Mesenchymal stem cell (in vitro differentiated cells and primary cell): ENCODE measurements at regions not wholly inside any gene's neighbourhood (a gene's known extent, or its start where the extent isn't known, plus 50 kb on each side); places are given as distances from the start of the nearest gene placed in this dataset.

Experiments used
- DNase-seq: peaks from one replicate; pipeline ENCODE4 v3.0.0-alpha.2; 2013
- H2AFZ ChIP-seq: one replicate; pipeline ENCODE4 v1.6.1; 2013; ENCODE audit warnings: low read depth, mild to moderate bottlenecking, control low read depth, inconsistent platforms, low read length, moderate library complexity
- H2AK5ac ChIP-seq: 2 replicates; pipeline ENCODE4 v1.6.1; 2013; ENCODE audit warnings: low read length, moderate library complexity, mild to moderate bottlenecking, inconsistent platforms; ENCODE audit not compliant: severe bottlenecking
- H2BK120ac ChIP-seq: one replicate; pipeline ENCODE4 v1.6.1; 2013; ENCODE audit warnings: low read depth, mild to moderate bottlenecking, inconsistent platforms, low read length, moderate library complexity
- H2BK12ac ChIP-seq, 2 experiments: one replicate each; pipeline ENCODE4 v1.6.1; 2013; ENCODE audit warnings: inconsistent platforms in 2 of 2, low read length in 2 of 2, mild to moderate bottlenecking in 2 of 2, moderate library complexity in 2 of 2, control low read depth in 1 of 2
- H2BK15ac ChIP-seq: one replicate; pipeline ENCODE4 v1.6.1; 2013; ENCODE audit warnings: mild to moderate bottlenecking, low read depth, inconsistent platforms; ENCODE audit not compliant: poor library complexity, severe bottlenecking
- H2BK5ac ChIP-seq: 2 replicates; pipeline ENCODE4 v1.6.1; 2013; ENCODE audit warnings: low read depth, mild to moderate bottlenecking, low read length, control low read depth, inconsistent platforms; ENCODE audit not compliant: poor library complexity, severe bottlenecking
- H3K14ac ChIP-seq, 2 experiments: one replicate each; pipeline ENCODE4 v1.6.1; 2013; ENCODE audit warnings: inconsistent platforms in 2 of 2, low read length in 2 of 2, control low read depth in 1 of 2, mild to moderate bottlenecking in 1 of 2, moderate library complexity in 1 of 2
- H3K18ac ChIP-seq, 2 experiments: one replicate each; pipeline ENCODE4 v1.6.1; 2013; ENCODE audit warnings: inconsistent platforms in 2 of 2, low read length in 2 of 2, control low read depth in 1 of 2, low read depth in 1 of 2, mild to moderate bottlenecking in 1 of 2
- H3K23ac ChIP-seq, 2 experiments: one replicate each; pipeline ENCODE4 v1.6.1; 2013; ENCODE audit warnings: inconsistent platforms in 2 of 2, low read length in 2 of 2, mild to moderate bottlenecking in 2 of 2, moderate library complexity in 2 of 2, control low read depth in 1 of 2
- H3K27ac ChIP-seq: 2 replicates; pipeline ENCODE4 v1.5.1; 2013; ENCODE audit warnings: mild to moderate bottlenecking, moderate library complexity, low read length, control low read depth, inconsistent platforms; ENCODE audit not compliant: poor library complexity, severe bottlenecking
- H3K27me3 ChIP-seq, 2 experiments: 2 replicates each; pipeline versions ENCODE4 v1.6.1 to v1.7.0; 2013; ENCODE audit warnings: low read length in 2 of 2, mild to moderate bottlenecking in 2 of 2, moderate library complexity in 2 of 2, control low read depth in 1 of 2, inconsistent platforms in 1 of 2; ENCODE audit not compliant: control insufficient read depth in 1 of 2, insufficient read depth in 1 of 2
- H3K36me3 ChIP-seq, 2 experiments: 2 replicates each; pipeline versions ENCODE4 v1.6.1 to v1.7.0; 2013; ENCODE audit warnings: low read length in 2 of 2, control low read depth in 1 of 2, inconsistent platforms in 1 of 2, low read depth in 1 of 2, mild to moderate bottlenecking in 1 of 2; ENCODE audit not compliant: insufficient read depth in 2 of 2, control insufficient read depth in 1 of 2
- H3K4ac ChIP-seq, 2 experiments: one replicate each; pipeline ENCODE4 v1.6.1; 2013; ENCODE audit warnings: inconsistent platforms in 2 of 2, low read length in 2 of 2, mild to moderate bottlenecking in 2 of 2, moderate library complexity in 2 of 2, control low read depth in 1 of 2, low read depth in 1 of 2
- H3K4me1 ChIP-seq: 2 replicates; pipeline ENCODE4 v1.6.1; 2013; ENCODE audit warnings: low read depth, low read length, control low read depth; ENCODE audit not compliant: control insufficient read depth, insufficient read depth
- H3K4me2 ChIP-seq: 2 replicates; pipeline ENCODE4 v1.6.1; 2013; ENCODE audit warnings: low read length, mild to moderate bottlenecking, inconsistent platforms; ENCODE audit not compliant: poor library complexity, severe bottlenecking
- H3K4me3 ChIP-seq, 2 experiments: 2 replicates each; pipeline versions ENCODE4 v1.5.1 to v1.7.0; 2013; ENCODE audit warnings: low read length in 2 of 2, mild to moderate bottlenecking in 2 of 2, control low read depth in 1 of 2, low read depth in 1 of 2; ENCODE audit not compliant: insufficient read depth in 1 of 2
- H3K79me1 ChIP-seq: replicated peaks from 2 replicates; pipeline ENCODE4 v1.6.1; 2013; ENCODE audit warnings: mild to moderate bottlenecking, control low read depth, low read length, inconsistent platforms; ENCODE audit not compliant: poor library complexity, severe bottlenecking
- H3K9ac ChIP-seq: 2 replicates; pipeline ENCODE4 v1.7.0; 2013; ENCODE audit warnings: mild to moderate bottlenecking, low read length, moderate library complexity
- H3K9me3 ChIP-seq: 2 replicates; pipeline ENCODE4 v1.7.0; 2013; ENCODE audit warnings: mild to moderate bottlenecking, low read length; ENCODE audit not compliant: control insufficient read depth
- H4K8ac ChIP-seq: one replicate; pipeline ENCODE4 v1.6.1; 2013; ENCODE audit warnings: inconsistent platforms, mild to moderate bottlenecking, low read length, moderate library complexity
- H4K91ac ChIP-seq: one replicate; pipeline ENCODE4 v1.6.1; 2013; ENCODE audit warnings: mild to moderate bottlenecking, low read length, inconsistent platforms
- WGBS: methylation state at CpG from one replicate; pipeline ENCODE4 v1.1.7; 2013; ENCODE audit warnings: mixed read lengths; 5-methylcytosine and 5-hydroxymethylcytosine counted together

GRCh38 chr18:75785206-75785605, 357.7 kb upstream of the SMIM21 start:
- Histone ChIP-seq H4K91ac (no peak overlapping the region), H2AK5ac (no peak overlapping the region), H3K27me3 (peaks cover 0 to 21% of the 10 kb centered on the region in 2 experiments), H3K18ac (no peak overlapping the region), H2BK12ac (no peak overlapping the region), H3K4ac (no peak overlapping the region), H2BK5ac (no peak overlapping the region), H2BK120ac (no peak overlapping the region), H3K4me3 (no peak overlapping the region), H3K9ac (no peak overlapping the region), H3K36me3 (no peaks in the 10 kb centered on the region), H2AFZ (no peak overlapping the region), H3K14ac (no peak overlapping the region), H3K4me1 (no peaks in the 10 kb centered on the region), H3K23ac (no peak overlapping the region), H4K8ac (no peak overlapping the region), H3K4me2 (no peak overlapping the region), H3K9me3 (no peaks in the 10 kb centered on the region), H2BK15ac (no peak overlapping the region), H3K27ac (no peak overlapping the region), H3K79me1 (no peaks in the 10 kb centered on the region)
- DNase-seq: no peak
- 80% methylated on average over 1 of the region's 2 CpGs for WGBS

GRCh38 chr18:75784390-75784789, 356.9 kb upstream of the SMIM21 start:
- Histone ChIP-seq H3K23ac (no peak overlapping the region), H2AFZ (no peak overlapping the region), H3K27ac (no peak overlapping the region), H3K4me2 (no peak overlapping the region), H3K4ac (no peak overlapping the region), H3K4me3 (peak overlapping the region in 1 of 2 experiments; percentile 63), H2AK5ac (no peak overlapping the region), H2BK15ac (no peak overlapping the region), H3K27me3 (peaks cover 0 to 21% of the 10 kb centered on the region in 2 experiments), H3K14ac (no peak overlapping the region), H4K91ac (no peak overlapping the region), H3K9me3 (no peaks in the 10 kb centered on the region), H3K79me1 (no peaks in the 10 kb centered on the region), H2BK12ac (no peak overlapping the region), H2BK120ac (no peak overlapping the region), H3K9ac (peak overlapping the region; percentile 57), H4K8ac (no peak overlapping the region), H2BK5ac (no peak overlapping the region), H3K4me1 (no peaks in the 10 kb centered on the region), H3K36me3 (no peaks in the 10 kb centered on the region), H3K18ac (no peak overlapping the region)
- WGBS: 43% methylated on average over 12 of the region's 14 CpGs
- no peak for DNase-seq

GRCh38 chr18:75783566-75784281, 356.2 kb upstream of the SMIM21 start:
- no peak overlapping the region for H4K8ac ChIP-seq
- H2AFZ ChIP-seq: no peak overlapping the region
- no peak for DNase-seq
- no peak overlapping the region for H2BK120ac ChIP-seq
- H3K18ac ChIP-seq: no peak overlapping the region
- no peak overlapping the region for H2BK15ac ChIP-seq
- H3K23ac ChIP-seq: no peak overlapping the region
- no peaks in the 10 kb centered on the region for H3K36me3 ChIP-seq
- H2BK5ac ChIP-seq: no peak overlapping the region
- H3K4me2 ChIP-seq: no peak overlapping the region
- H3K4me3 ChIP-seq: peak overlapping the region in 1 of 2 experiments; percentile 63
- no peak overlapping the region for H2BK12ac ChIP-seq
- no peaks in the 10 kb centered on the region for H3K9me3 ChIP-seq
- no peak overlapping the region for H4K91ac ChIP-seq
- WGBS: 92% methylated on average over 14 of the region's 14 CpGs
- H3K14ac ChIP-seq: no peak overlapping the region
- H3K4me1 ChIP-seq: no peaks in the 10 kb centered on the region
- H3K79me1 ChIP-seq: no peaks in the 10 kb centered on the region
- no peak overlapping the region for H3K4ac ChIP-seq
- peak overlapping the region; percentile 57 for H3K9ac ChIP-seq
- H3K27ac ChIP-seq: no peak overlapping the region
- H2AK5ac ChIP-seq: no peak overlapping the region
- peaks cover 0 to 21% of the 10 kb centered on the region in 2 experiments for H3K27me3 ChIP-seq

GRCh38 chr18:75782826-75783225, 355.3 kb upstream of the SMIM21 start:
- H3K4me3 ChIP-seq: no peak overlapping the region
- H3K36me3 ChIP-seq: no peaks in the 10 kb centered on the region
- H3K27me3 ChIP-seq: peaks cover 0 to 21% of the 10 kb centered on the region in 2 experiments
- H2BK15ac ChIP-seq: no peak overlapping the region
- H3K4me1 ChIP-seq: no peaks in the 10 kb centered on the region
- H3K9ac ChIP-seq: no peak overlapping the region
- H3K79me1 ChIP-seq: no peaks in the 10 kb centered on the region
- no peak overlapping the region for H2BK12ac ChIP-seq
- H2AFZ ChIP-seq: no peak overlapping the region
- no peak for DNase-seq
- no peak overlapping the region for H4K91ac ChIP-seq
- no peak overlapping the region for H2BK5ac ChIP-seq
- H2BK120ac ChIP-seq: no peak overlapping the region
- H3K9me3 ChIP-seq: no peaks in the 10 kb centered on the region
- no peak overlapping the region for H3K14ac ChIP-seq
- H3K18ac ChIP-seq: no peak overlapping the region
- H4K8ac ChIP-seq: no peak overlapping the region
- H3K27ac ChIP-seq: no peak overlapping the region
- no peak overlapping the region for H2AK5ac ChIP-seq
- H3K4ac ChIP-seq: no peak overlapping the region
- H3K4me2 ChIP-seq: no peak overlapping the region
- no peak overlapping the region for H3K23ac ChIP-seq
- WGBS: 91% methylated on average over 11 of the region's 11 CpGs
